ENCODE measurements at regions not wholly inside any gene's neighbourhood (a gene's known extent, or its start where the extent isn't known, plus 50 kb on each side); places are given as distances from the start of the nearest gene placed in this dataset.

GRCh38 chr9:11722957-11723356 lies 970.2 kb upstream of the TYRP1 start:
- Histone ChIP-seq H3K27me3 (ENCODE audit: control insufficient read depth, insufficient read depth, low read length) (no peaks in the 10 kb centered on the region), H3K27ac (ENCODE audit: low read length) (no peak overlapping the region), H3K4me1 (ENCODE audit: control insufficient read depth, insufficient read depth, low read length) (no peaks in the 10 kb centered on the region), H3K9me3 (ENCODE audit: control insufficient read depth, insufficient read depth, low read depth, low read length) (no peaks in the 10 kb centered on the region), H3K4me3 (ENCODE audit: low read depth in 2 of 2, low read length in 2 of 2) (no peak overlapping the region), H3K36me3 (ENCODE audit: control insufficient read depth, insufficient read depth, low read length) (no peaks in the 10 kb centered on the region)
- in situ Hi-C loops (cut with HindIII; ENCODE audit: low pct_unique_long_range_greater_than_20kb, low sequenced_read_pairs): no loop called here
- intact Hi-C loops (cut with micrococcal nuclease; ENCODE audit: unreplicated experiment): no loop called here
- POLR2A ChIA-PET: no interaction called here
- DNase-seq (ENCODE audit: low read depth, low spot score) (no peak), ATAC-seq (no peak)
- BruUV-seq (replicated peaks): no TSS peak
- TF ChIP-seq TCF7L2 (IDR thresholded peaks at IDR 0.05; ENCODE audit: low read depth, low read length) (no peak), SIN3A (IDR thresholded peaks at IDR 0.05; ENCODE audit: borderline replicate concordance, insufficient read depth, low read depth, low read length) (no peak), POLR2AphosphoS5 (IDR thresholded peaks at IDR 0.05; ENCODE audit: low read depth, low read length) (no peak), REST (IDR thresholded peaks at IDR 0.05; ENCODE audit: insufficient read depth in 1 of 2, low read depth in 2 of 2, low read length in 1 of 2) (no peak), CTCF (IDR thresholded peaks at IDR 0.05) (no peak)
- CTCF ChIA-PET: no interaction called here

- ChIA-PET CTCF (no interaction called here), POLR2A (no interaction called here)
- no peaks in the 10 kb centered on the region for H3K9me3 ChIP-seq (ENCODE audit: control insufficient read depth, insufficient read depth, low read depth, low read length)
- DNase-seq (ENCODE audit: low read depth, low spot score) (no peak), ATAC-seq (no peak)
- no TSS peak for BruUV-seq (replicated peaks)
- H3K4me3 ChIP-seq (ENCODE audit: low read depth in 2 of 2, low read length in 2 of 2): no peak overlapping the region
- no peak for TF ChIP-seq CTCF (IDR thresholded peaks at IDR 0.05)
- no peak for TF ChIP-seq SIN3A (IDR thresholded peaks at IDR 0.05; ENCODE audit: borderline replicate concordance, insufficient read depth, low read depth, low read length)
- TF ChIP-seq REST (IDR thresholded peaks at IDR 0.05; ENCODE audit: insufficient read depth in 1 of 2, low read depth in 2 of 2, low read length in 1 of 2): no peak
- intact Hi-C loops (cut with micrococcal nuclease; ENCODE audit: unreplicated experiment): no loop called here
- H3K36me3 ChIP-seq (ENCODE audit: control insufficient read depth, insufficient read depth, low read length): no peaks in the 10 kb centered on the region
- in situ Hi-C loops (cut with HindIII; ENCODE audit: low pct_unique_long_range_greater_than_20kb, low sequenced_read_pairs): no loop called here
- no peaks in the 10 kb centered on the region for H3K27me3 ChIP-seq (ENCODE audit: control insufficient read depth, insufficient read depth, low read length)
- H3K4me1 ChIP-seq (ENCODE audit: control insufficient read depth, insufficient read depth, low read length): no peaks in the 10 kb centered on the region
- no peak overlapping the region for H3K27ac ChIP-seq (ENCODE audit: low read length)
These were observed 966.5 kb upstream of the TYRP1 start for GRCh38 chr9:11726659-11727058.

Data from Panc1 (cell line).